H1 (cell line): ENCODE measurements at regions not wholly inside any gene's neighbourhood (a gene's known extent, or its start where the extent isn't known, plus 50 kb on each side); places are given as distances from the start of the nearest gene placed in this dataset.

ENCODE experiments used
- CBX5 ChIP-seq: fragments of 300-800, 300-1000 bp; sonication (generic); IDR thresholded peaks from 2 replicates; pipeline ENCODE4 v1.7.1; 2016; ENCODE audit warnings: antibody characterized with exemption, low read length, low read depth
- CBX8 ChIP-seq: fragments of 300-800, 300-1000 bp; sonication (generic); IDR thresholded peaks from 2 replicates; pipeline ENCODE4 v1.7.1; 2016; ENCODE audit warnings: low read depth, low read length, borderline replicate concordance
- CHD2 ChIP-seq: IDR thresholded peaks from 2 replicates; pipeline ENCODE4 v1.6.1; 2012; ENCODE audit warnings: low read length, improper control_type of control experiment
- CHD7 ChIP-seq: fragments of 300-600 bp; sonication (generic); IDR thresholded peaks from 2 replicates; pipeline ENCODE4 v1.7.1; 2012; ENCODE audit warnings: low read length, moderate library complexity, mild to moderate bottlenecking, inconsistent platforms; ENCODE audit not compliant: insufficient replicate concordance
- CTCF ChIP-seq, 3 experiments: IDR thresholded peaks; 1 replicate in 2 of 3; 2 replicates in 1 of 3; pipeline versions ENCODE4 v1.5.1 to v1.6.1; 2011; ENCODE audit warnings: low read length in 3 of 3, mild to moderate bottlenecking in 3 of 3, inconsistent platforms in 2 of 3, low read depth in 1 of 3, moderate library complexity in 1 of 3; ENCODE audit not compliant: insufficient read depth in 1 of 3; ENCODE audit errors: control extremely low read depth in 1 of 3
- POLR2A ChIP-seq, 2 experiments: IDR thresholded peaks; 1 replicate in 1 of 2; 2 replicates in 1 of 2; pipeline ENCODE4 v1.6.1; 2011; ENCODE audit warnings: low read depth in 2 of 2, low read length in 2 of 2, mild to moderate bottlenecking in 2 of 2; ENCODE audit errors: control extremely low read depth in 1 of 2
- RAD21 ChIP-seq, 2 experiments: IDR thresholded peaks in 1 of 2; conservative IDR thresholded peaks in 1 of 2; 2 replicates each; pipeline ENCODE4 v1.6.1; 2011; ENCODE audit warnings: low read depth in 2 of 2, low read length in 2 of 2, improper control_type of control experiment in 1 of 2, inconsistent platforms in 1 of 2, mild to moderate bottlenecking in 1 of 2, moderate library complexity in 1 of 2
- RBBP5 ChIP-seq: IDR thresholded peaks from 2 replicates; pipeline ENCODE4 v1.7.1; 2012; ENCODE audit warnings: low read depth, mild to moderate bottlenecking, inconsistent platforms, low read length, moderate library complexity, borderline replicate concordance
- SIRT6 ChIP-seq: IDR thresholded peaks from one replicate; pipeline ENCODE4 v1.7.1; 2012; ENCODE audit warnings: low read length, inconsistent platforms
- ZNF274 ChIP-seq: IDR thresholded peaks from 2 replicates; pipeline ENCODE4 v1.7.0; 2012; ENCODE audit warnings: low read length, borderline replicate concordance; ENCODE audit errors: extremely low read depth

GRCh38 chr18:34031810-34032209 lies 192.9 kb downstream of the NOL4 start (continued):
- TF ChIP-seq CHD7 (no peak), POLR2A (IDR thresholded peaks at IDR 0.05; ENCODE audit: control extremely low read depth in 1 of 2, low read depth in 2 of 2, low read length in 2 of 2) (no peak), CTCF (IDR thresholded peaks at IDR 0.05; ENCODE audit: control extremely low read depth in 1 of 3, insufficient read depth in 1 of 3, low read depth in 1 of 3, low read length in 3 of 3) (peak in 2 of 3 experiments; percentile 26 to 39; a peak in 2 of 4 replicates), CBX5 (no peak), RBBP5 (no peak), CBX8 (no peak), ZNF274 (no peak), CHD2 (no peak), RAD21 (IDR thresholded peaks at IDR 0.05 in 1 of 2, conservative IDR thresholded peaks at IDR 0.05 in 1 of 2; ENCODE audit: low read depth in 2 of 2, low read length in 2 of 2) (peak; percentile 43 to 56), SIRT6 (no peak)
